Upper lobe of left lung (tissue), 4 donors: ENCODE measurements at regions not wholly inside any gene's neighbourhood (a gene's known extent, or its start where the extent isn't known, plus 50 kb on each side); places are given as distances from the start of the nearest gene placed in this dataset.

ENCODE experiments used
- POLR2A ChIP-seq, 4 donors: fragments of 450-650 bp; IDR thresholded peaks; one replicate each; pipeline ENCODE4 v1.5.1; 2016 to 2017; ENCODE audit warnings: antibody characterized with exemption in 4 of 4, mild to moderate bottlenecking in 2 of 4
- POLR2AphosphoS5 ChIP-seq, 2 donors: sonication (generic); formaldehyde crosslinking; IDR thresholded peaks; one replicate each; pipeline ENCODE4 v1.5.1; 2017; ENCODE audit warnings: antibody characterized with exemption in 2 of 2
- TF ChIP-seq, protein P1 (sequence below), 6 experiments: fragments of 450-650 bp in 4 of 6; fragments of 200-600 bp in 2 of 6; sonication (generic) in 2 of 6; IDR thresholded peaks; one replicate each; pipeline ENCODE4 v1.5.1; 2016 to 2019; ENCODE audit warnings: antibody characterized with exemption in 6 of 6

GRCh38 chr9:18229992-18230676 is 243.8 kb upstream of the ADAMTSL1 start:
- TF ChIP-seq, protein P1, sequence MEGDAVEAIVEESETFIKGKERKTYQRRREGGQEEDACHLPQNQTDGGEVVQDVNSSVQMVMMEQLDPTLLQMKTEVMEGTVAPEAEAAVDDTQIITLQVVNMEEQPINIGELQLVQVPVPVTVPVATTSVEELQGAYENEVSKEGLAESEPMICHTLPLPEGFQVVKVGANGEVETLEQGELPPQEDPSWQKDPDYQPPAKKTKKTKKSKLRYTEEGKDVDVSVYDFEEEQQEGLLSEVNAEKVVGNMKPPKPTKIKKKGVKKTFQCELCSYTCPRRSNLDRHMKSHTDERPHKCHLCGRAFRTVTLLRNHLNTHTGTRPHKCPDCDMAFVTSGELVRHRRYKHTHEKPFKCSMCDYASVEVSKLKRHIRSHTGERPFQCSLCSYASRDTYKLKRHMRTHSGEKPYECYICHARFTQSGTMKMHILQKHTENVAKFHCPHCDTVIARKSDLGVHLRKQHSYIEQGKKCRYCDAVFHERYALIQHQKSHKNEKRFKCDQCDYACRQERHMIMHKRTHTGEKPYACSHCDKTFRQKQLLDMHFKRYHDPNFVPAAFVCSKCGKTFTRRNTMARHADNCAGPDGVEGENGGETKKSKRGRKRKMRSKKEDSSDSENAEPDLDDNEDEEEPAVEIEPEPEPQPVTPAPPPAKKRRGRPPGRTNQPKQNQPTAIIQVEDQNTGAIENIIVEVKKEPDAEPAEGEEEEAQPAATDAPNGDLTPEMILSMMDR (IDR thresholded peaks at IDR 0.05), result no peak
- TF ChIP-seq POLR2AphosphoS5 (IDR thresholded peaks at IDR 0.05) (no peak), POLR2A (IDR thresholded peaks at IDR 0.05) (no peak)
